B cell (primary cell): ENCODE measurements at regions not wholly inside any gene's neighbourhood (a gene's known extent, or its start where the extent isn't known, plus 50 kb on each side); places are given as distances from the start of the nearest gene placed in this dataset.

Experiments
- ATAC-seq: fragments of 200-7000 bp; cut with Tn5 transposase; one replicate; pipeline ENCODE4 v1.10.0; 2021; ENCODE audit warnings: low read depth, mild to moderate bottlenecking, moderate number of reproducible peaks, moderate library complexity
- CTCF ChIA-PET: fragments of 350-600 bp; sonication (Branson Sonifier 250); formaldehyde crosslinking; loops from one replicate; lab custom pipeline; 2021; ENCODE audit warnings: antibody characterized with exemption, inconsistent platforms; lab: Charles Lee
- POLR2A ChIA-PET: fragments of 350-600 bp; sonication (Branson Sonifier 250); formaldehyde crosslinking; loops from one replicate; lab custom pipeline; 2021; ENCODE audit warnings: antibody characterized with exemption; lab: Charles Lee
- DNase-seq: peaks from one replicate; pipeline ENCODE4 v3.0.0; 2013
- H2AFZ ChIP-seq: 2 replicates; pipeline ENCODE4 v1.6.1; 2012; ENCODE audit warnings: mild to moderate bottlenecking, low read depth, low read length; ENCODE audit not compliant: insufficient read depth, poor library complexity, severe bottlenecking
- H3K27ac ChIP-seq, 2 donors: 1 replicate in 1 of 2; 2 replicates in 1 of 2; pipeline ENCODE4 v1.5.1; 2012 to 2013; ENCODE audit warnings: low read length in 2 of 2, mild to moderate bottlenecking in 2 of 2, moderate library complexity in 1 of 2
- H3K27me3 ChIP-seq, 4 experiments: fragments of 200-600 bp in 1 of 4; sonication (generic) in 1 of 4; replicated peaks in 1 of 4; 1 replicate in 2 of 4; 2 replicates in 2 of 4; pipeline versions ENCODE4 v1.6.1 to v1.7.0; 2013 to 2016; ENCODE audit warnings: low read length in 3 of 4, mild to moderate bottlenecking in 2 of 4, mixed read lengths in 1 of 4, moderate library complexity in 1 of 4; ENCODE audit not compliant: insufficient read depth in 4 of 4, control insufficient read depth in 3 of 4; ENCODE audit errors: control extremely low read depth in 1 of 4
- H3K36me3 ChIP-seq, 2 experiments: replicated peaks in 1 of 2; 1 replicate in 1 of 2; 2 replicates in 1 of 2; pipeline versions ENCODE4 v1.6.1 to v1.7.1; 2013; ENCODE audit warnings: low read length in 1 of 2; ENCODE audit not compliant: insufficient read depth in 2 of 2, control insufficient read depth in 1 of 2; ENCODE audit errors: control extremely low read depth in 1 of 2, extremely low read depth in 1 of 2
- H3K4me1 ChIP-seq, 2 donors: fragments of 200-600 bp in 1 of 2; sonication (generic) in 1 of 2; 1 replicate in 1 of 2; 2 replicates in 1 of 2; pipeline versions ENCODE4 v1.5.1 to v1.6.1; 2013 to 2017; ENCODE audit warnings: low read length in 2 of 2; ENCODE audit not compliant: control insufficient read depth in 2 of 2, insufficient read depth in 2 of 2
- H3K4me2 ChIP-seq: replicated peaks from 2 replicates; pipeline ENCODE3; 2012; ENCODE audit warnings: mild to moderate bottlenecking, low read depth, low read length; ENCODE audit not compliant: poor library complexity, severe bottlenecking
- H3K4me3 ChIP-seq, 5 experiments: fragments of 200-600 bp in 1 of 5; sonication (generic) in 1 of 5; 1 replicate in 3 of 5; 2 replicates in 2 of 5; pipeline versions ENCODE4 v1.5.1 to v1.7.0; 2011 to 2016; ENCODE audit warnings: low read length in 4 of 5, mild to moderate bottlenecking in 4 of 5, low read depth in 2 of 5, control low read depth in 1 of 5, moderate library complexity in 1 of 5; ENCODE audit not compliant: insufficient read depth in 1 of 5; ENCODE audit errors: control extremely low read depth in 1 of 5, extremely low read depth in 1 of 5
- H3K79me2 ChIP-seq: fragments of 200-600 bp; sonication (generic); one replicate; pipeline ENCODE4 v1.6.0; 2016; ENCODE audit warnings: low read length; ENCODE audit not compliant: control insufficient read depth, insufficient read depth
- H3K9ac ChIP-seq: fragments of 200-600 bp; sonication (generic); 2 replicates; pipeline ENCODE4 v1.6.1; 2017; ENCODE audit warnings: mild to moderate bottlenecking, low read length, moderate library complexity
- H3K9me3 ChIP-seq, 3 donors: one replicate each; pipeline versions ENCODE4 v1.6.1 to v1.7.1; 2013; ENCODE audit warnings: low read length in 2 of 3; ENCODE audit not compliant: control insufficient read depth in 2 of 3, insufficient read depth in 1 of 3; ENCODE audit errors: control extremely low read depth in 1 of 3
- H4K20me1 ChIP-seq: 2 replicates; pipeline ENCODE4 v1.6.0; 2012; ENCODE audit warnings: mild to moderate bottlenecking, low read length; ENCODE audit not compliant: insufficient read depth, control insufficient read depth, poor library complexity, severe bottlenecking
- H3K27ac Mint-ChIP-seq: one replicate; pipeline ENCODE4 v1.8.0; 2021; ENCODE audit warnings: mixed read lengths
- H3K27me3 Mint-ChIP-seq: one replicate; pipeline ENCODE4 v1.8.0; 2021; ENCODE audit warnings: mixed read lengths
- H3K4me1 Mint-ChIP-seq: one replicate; pipeline ENCODE4 v1.8.0; 2021; ENCODE audit warnings: mixed read lengths
- H3K4me3 Mint-ChIP-seq: one replicate; pipeline ENCODE4 v1.8.0; 2021; ENCODE audit warnings: mixed read lengths
- H3K9me3 Mint-ChIP-seq: one replicate; pipeline ENCODE4 v1.8.0; 2022; ENCODE audit warnings: mixed read lengths; ENCODE audit not compliant: insufficient read depth
- EZH2 ChIP-seq: IDR thresholded peaks from 2 replicates; pipeline ENCODE4 v1.6.1; 2012; ENCODE audit warnings: borderline replicate concordance, low read depth, mild to moderate bottlenecking, moderate library complexity, low read length; ENCODE audit not compliant: insufficient read depth, poor library complexity, severe bottlenecking
- WGBS: methylation state at CpG from one replicate; pipeline ENCODE4 v1.1.5; 2013; ENCODE audit warnings: missing lambda C conversion rate; ENCODE audit not compliant: insufficient coverage; 5-methylcytosine and 5-hydroxymethylcytosine counted together
- intact Hi-C: fragments of 100-400 bp; cut with micrococcal nuclease; formaldehyde crosslinking; loops from one replicate; pipeline ENCODE4 v1.10.0; 2022
- TF ChIP-seq, protein P1 (sequence below): fragments of 200-600 bp; IDR thresholded peaks from one replicate; pipeline ENCODE4 v1.8.0; 2022; ENCODE audit warnings: antibody characterized with exemption, mild to moderate bottlenecking

DNA sequence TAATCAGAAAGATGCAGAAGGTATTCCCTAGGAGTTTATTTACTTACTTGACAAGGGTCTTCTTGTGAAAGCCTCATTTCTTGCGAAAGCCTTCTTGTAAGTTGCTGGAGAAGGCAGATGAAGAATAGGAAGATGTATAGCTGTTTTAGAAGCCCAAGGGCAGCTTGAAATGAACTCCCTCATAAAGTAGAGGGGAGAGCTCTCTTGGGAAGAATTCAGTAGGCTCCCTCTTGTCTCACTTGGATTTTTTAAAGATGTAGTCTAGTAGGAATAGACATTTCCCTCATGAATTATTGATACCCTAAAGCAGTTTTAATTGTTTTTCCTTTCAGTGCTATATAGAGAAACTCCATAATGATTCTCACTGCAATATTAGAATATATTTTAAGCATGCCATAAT, 639.2 kb upstream of the CXADR start:
- H3K9me3 Mint-ChIP-seq = no peaks in the 10 kb centered on the region
- H3K4me1 Mint-ChIP-seq = no peaks in the 10 kb centered on the region
- no CpG with 5 or more reads among the region's 1 CpG for WGBS
- no peak overlapping the region for H3K4me2 ChIP-seq
- no peaks in the 10 kb centered on the region for H3K9me3 ChIP-seq
- no peaks in the 10 kb centered on the region for H3K79me2 ChIP-seq
- H3K27ac ChIP-seq = no peak overlapping the region
- no peaks in the 10 kb centered on the region for H3K27me3 Mint-ChIP-seq
- POLR2A ChIA-PET = no interaction called here
- no peaks in the 10 kb centered on the region for H4K20me1 ChIP-seq
- no peaks in the 10 kb centered on the region for H3K4me1 ChIP-seq
- H3K4me3 Mint-ChIP-seq = no peak overlapping the region
- H3K27ac Mint-ChIP-seq = no peak overlapping the region
- no peak overlapping the region for H3K4me3 ChIP-seq
- intact Hi-C loops = no loop called here
- no peak overlapping the region for H3K9ac ChIP-seq
- no peaks in the 10 kb centered on the region for H3K27me3 ChIP-seq
- ATAC-seq (no peak), DNase-seq (no peak)
- H2AFZ ChIP-seq = no peak overlapping the region
- no peaks in the 10 kb centered on the region for H3K36me3 ChIP-seq
- CTCF ChIA-PET = no interaction called here
- TF ChIP-seq, protein P1, sequence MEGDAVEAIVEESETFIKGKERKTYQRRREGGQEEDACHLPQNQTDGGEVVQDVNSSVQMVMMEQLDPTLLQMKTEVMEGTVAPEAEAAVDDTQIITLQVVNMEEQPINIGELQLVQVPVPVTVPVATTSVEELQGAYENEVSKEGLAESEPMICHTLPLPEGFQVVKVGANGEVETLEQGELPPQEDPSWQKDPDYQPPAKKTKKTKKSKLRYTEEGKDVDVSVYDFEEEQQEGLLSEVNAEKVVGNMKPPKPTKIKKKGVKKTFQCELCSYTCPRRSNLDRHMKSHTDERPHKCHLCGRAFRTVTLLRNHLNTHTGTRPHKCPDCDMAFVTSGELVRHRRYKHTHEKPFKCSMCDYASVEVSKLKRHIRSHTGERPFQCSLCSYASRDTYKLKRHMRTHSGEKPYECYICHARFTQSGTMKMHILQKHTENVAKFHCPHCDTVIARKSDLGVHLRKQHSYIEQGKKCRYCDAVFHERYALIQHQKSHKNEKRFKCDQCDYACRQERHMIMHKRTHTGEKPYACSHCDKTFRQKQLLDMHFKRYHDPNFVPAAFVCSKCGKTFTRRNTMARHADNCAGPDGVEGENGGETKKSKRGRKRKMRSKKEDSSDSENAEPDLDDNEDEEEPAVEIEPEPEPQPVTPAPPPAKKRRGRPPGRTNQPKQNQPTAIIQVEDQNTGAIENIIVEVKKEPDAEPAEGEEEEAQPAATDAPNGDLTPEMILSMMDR = no peak
- no peak for TF ChIP-seq EZH2

DNA sequence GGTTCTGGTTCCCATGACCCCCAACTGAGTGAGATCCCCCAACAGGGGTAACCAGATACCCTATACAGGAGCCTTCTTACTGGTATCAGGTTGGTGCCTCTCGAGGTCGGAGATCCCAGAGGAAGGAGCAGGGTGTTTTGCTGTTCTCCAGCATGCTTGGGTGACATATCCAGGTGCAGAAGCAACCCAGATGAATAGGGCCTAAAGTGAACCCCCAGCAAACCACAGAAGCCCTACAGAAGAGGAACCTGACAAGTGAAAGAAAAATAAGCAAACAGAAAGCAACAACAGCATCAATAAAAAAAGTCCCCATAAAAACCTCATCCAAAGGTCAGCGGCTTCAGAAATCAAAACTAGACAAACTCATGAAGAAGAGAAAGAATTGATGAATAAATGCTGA, 633.4 kb upstream of the CXADR start:
- no peak for TF ChIP-seq EZH2
- TF ChIP-seq, protein P1 = no peak
- ChIA-PET POLR2A (no interaction called here), CTCF (no interaction called here)
- Mint-ChIP-seq H3K27me3 (no peaks in the 10 kb centered on the region), H3K9me3 (peaks cover 2% of the 10 kb centered on the region), H3K27ac (no peak overlapping the region), H3K4me1 (no peaks in the 10 kb centered on the region), H3K4me3 (no peak overlapping the region)
- H3K79me2 ChIP-seq = no peaks in the 10 kb centered on the region
- no peaks in the 10 kb centered on the region for H3K27me3 ChIP-seq
- H3K4me3 ChIP-seq = no peak overlapping the region
- no peak overlapping the region for H2AFZ ChIP-seq
- no peak overlapping the region for H3K27ac ChIP-seq
- no peaks in the 10 kb centered on the region for H4K20me1 ChIP-seq
- no peak overlapping the region for H3K4me2 ChIP-seq
- intact Hi-C loops = no loop called here
- DNase-seq (no peak), ATAC-seq (no peak)
- WGBS = no CpG with 5 or more reads among the region's 3 CpGs
- no peaks in the 10 kb centered on the region for H3K4me1 ChIP-seq
- H3K9me3 ChIP-seq = peaks cover 0 to 6% (median 0%) of the 10 kb centered on the region in 3 donors
- no peak overlapping the region for H3K9ac ChIP-seq
- H3K36me3 ChIP-seq = no peaks in the 10 kb centered on the region
